ENCODE measurements at regions not wholly inside any gene's neighbourhood (a gene's known extent, or its start where the extent isn't known, plus 50 kb on each side); places are given as distances from the start of the nearest gene placed in this dataset.

DNA sequence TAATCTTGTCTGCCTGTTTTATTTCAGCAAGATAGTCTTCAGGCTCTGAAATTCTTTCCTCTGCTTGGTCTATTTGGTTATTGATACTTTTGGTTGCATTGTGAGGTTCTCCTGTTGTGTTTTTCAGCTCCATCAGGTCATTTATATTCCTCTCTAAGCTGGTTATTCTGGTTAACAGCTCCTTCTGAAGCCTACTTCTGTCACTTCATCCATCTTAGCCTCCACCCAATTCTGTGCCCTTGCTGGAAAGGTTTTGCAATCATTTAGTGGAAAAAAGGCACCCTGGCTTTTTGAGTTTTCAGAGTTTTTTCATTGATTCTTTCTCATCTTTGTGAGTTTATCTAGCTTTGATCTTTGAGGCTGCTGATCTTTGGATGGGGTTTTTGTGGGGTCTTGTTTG is 647.7 kb downstream of the SPRY1 start:
- TF ChIP-seq, protein P1, sequence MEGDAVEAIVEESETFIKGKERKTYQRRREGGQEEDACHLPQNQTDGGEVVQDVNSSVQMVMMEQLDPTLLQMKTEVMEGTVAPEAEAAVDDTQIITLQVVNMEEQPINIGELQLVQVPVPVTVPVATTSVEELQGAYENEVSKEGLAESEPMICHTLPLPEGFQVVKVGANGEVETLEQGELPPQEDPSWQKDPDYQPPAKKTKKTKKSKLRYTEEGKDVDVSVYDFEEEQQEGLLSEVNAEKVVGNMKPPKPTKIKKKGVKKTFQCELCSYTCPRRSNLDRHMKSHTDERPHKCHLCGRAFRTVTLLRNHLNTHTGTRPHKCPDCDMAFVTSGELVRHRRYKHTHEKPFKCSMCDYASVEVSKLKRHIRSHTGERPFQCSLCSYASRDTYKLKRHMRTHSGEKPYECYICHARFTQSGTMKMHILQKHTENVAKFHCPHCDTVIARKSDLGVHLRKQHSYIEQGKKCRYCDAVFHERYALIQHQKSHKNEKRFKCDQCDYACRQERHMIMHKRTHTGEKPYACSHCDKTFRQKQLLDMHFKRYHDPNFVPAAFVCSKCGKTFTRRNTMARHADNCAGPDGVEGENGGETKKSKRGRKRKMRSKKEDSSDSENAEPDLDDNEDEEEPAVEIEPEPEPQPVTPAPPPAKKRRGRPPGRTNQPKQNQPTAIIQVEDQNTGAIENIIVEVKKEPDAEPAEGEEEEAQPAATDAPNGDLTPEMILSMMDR (IDR thresholded peaks at IDR 0.05) = no peak
- TF ChIP-seq POLR2A (IDR thresholded peaks at IDR 0.05) = no peak
